Stimulated activated CD4-positive, alpha-beta T cell treated with anti-CD3 and anti-CD28 coated beads, Interleukin-12 subunit alpha, Interleukin-12 subunit beta, amount 100 ng/mL, for 48 hours (primary cell): ENCODE measurements at regions not wholly inside any gene's neighbourhood (a gene's known extent, or its start where the extent isn't known, plus 50 kb on each side); places are given as distances from the start of the nearest gene placed in this dataset.

ENCODE experiments used
- DNase-seq, 3 donors: peaks; one replicate each; pipeline ENCODE4 v3.0.0-alpha.2; 2020; ENCODE audit warnings: low read depth in 2 of 3, low spot score in 1 of 3

DNA sequence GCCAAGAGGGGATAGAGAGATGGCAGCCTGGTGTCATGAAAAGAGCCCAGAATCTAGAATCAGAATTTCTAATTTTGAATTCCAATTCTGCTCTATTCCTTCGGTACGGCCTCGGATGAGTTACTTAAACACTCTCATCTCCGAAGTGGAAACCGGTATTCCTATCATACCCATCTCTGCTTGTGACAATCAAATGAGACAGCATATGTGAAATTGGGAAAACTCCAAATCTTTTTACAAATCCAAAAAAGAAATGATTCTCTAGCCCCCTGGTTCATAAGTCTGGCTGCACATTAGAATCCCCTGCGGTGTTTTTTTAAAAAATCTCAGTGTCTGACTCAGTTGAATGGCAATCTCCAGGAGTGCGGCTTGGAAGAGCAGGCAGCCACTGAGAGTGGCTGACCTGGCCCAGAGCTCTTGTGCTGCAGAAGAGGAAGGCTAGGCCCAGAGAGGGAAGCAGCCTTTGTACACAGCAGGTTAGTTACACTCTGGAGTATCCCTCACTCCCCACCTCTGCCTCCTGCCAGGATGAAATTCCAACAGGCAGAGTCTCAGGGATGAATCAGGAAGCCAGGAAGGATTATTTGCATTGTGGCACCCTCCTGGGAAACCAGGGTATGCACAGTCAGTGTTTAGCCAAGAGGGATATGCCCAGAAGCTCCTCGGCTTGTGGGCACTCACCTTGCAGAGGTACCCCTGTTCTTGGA is 93.6 kb upstream of the ISX start:
- no peak for DNase-seq

DNA sequence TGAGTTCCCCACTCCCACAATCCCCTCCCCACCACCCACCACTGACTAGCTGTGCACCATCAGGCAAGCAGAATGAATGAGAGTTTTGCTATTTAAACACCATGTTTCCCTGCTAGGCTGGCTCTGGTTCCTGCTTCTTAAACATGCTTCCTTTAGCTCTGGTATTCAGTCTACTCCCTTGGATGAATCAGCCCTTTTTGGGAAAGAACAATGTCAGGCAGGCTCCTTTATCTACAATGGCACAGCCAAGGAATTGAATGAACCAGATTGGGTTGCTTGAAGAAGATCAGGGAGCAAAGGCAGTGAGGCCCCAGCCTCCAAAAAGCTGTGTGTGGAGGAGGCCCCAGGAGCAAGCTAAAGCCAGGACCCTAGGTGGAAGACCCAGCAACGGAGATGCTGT is 92.9 kb upstream of the ISX start:
- DNase-seq, result no peak

DNA sequence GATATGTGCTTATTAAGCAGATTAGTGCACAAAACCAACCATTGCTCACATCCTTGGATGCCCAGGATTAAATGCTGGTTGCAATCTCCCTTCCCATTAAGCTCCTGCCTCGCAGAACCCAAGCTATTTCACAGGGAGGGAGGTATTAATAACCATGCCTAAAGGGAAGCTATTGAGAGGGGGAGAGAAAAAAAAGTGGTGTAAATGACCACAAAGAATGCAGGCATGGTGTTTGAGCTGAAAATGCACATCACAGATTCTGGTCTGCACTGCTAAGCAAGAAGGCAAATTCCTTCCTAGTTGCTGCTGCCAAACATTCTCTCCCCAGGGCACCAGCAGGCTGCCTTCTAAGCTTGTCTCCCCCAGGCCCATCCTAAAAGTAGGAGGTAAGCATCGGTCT is 92.0 kb upstream of the ISX start:
- no peak for DNase-seq

DNA sequence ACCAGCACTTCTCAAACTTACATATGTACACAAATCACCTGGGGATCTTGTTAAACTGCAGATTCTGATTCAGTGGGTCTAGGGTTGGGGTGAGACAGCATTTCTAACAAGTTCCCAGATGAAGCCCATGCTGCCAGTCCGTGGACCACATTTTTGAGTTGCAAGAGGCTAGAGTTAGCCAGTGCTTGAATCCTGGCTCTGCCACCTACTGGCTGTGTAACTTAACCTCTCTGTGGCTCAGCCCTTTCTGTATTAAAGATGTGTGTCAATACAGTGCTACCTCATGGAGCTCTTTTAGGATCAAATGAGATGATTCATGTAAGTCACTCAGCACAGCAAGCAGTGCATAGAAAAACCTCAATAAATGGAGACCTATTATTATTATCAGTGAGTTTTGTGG is 90.2 kb upstream of the ISX start:
- DNase-seq, result no peak

DNA sequence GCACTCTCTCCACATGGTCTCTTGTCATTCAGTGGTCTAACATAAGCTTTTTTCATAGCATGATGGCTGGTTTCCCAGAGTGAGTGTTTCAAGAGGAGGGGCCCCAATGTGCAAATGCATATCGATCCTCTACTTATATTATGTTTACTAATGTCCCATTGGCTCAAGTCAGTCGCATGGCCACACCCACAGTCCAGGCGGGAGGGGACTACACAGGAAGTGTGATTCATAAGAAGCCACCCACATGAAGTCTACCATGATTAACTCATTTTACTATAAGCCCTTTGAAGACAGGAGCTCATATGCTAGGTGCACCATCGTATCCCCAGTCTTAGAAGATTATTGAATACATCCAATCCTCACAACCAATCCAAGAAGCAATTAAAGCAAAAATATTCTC is 89.5 kb upstream of the ISX start:
- DNase-seq, result no peak

DNA sequence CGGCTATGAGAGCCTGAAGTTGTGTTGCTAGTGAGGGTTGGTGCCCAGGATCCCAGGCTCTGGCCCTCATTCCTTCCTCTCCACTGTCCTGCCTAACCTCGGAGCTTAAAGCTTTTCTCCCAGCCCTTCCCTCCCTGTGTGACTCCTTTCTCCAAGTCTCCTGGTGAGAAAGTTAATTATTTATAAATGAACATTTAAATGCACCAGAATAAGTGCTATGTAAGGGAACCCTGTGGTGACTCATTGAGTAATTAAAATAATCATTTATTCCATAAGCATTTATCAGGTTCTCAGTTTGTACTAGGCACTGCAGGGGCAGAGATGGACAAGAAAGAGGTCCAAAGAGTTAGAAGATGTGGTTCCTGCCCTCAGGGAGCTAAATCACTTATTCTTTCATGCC is 89.1 kb upstream of the ISX start:
- DNase-seq, result no peak

DNA sequence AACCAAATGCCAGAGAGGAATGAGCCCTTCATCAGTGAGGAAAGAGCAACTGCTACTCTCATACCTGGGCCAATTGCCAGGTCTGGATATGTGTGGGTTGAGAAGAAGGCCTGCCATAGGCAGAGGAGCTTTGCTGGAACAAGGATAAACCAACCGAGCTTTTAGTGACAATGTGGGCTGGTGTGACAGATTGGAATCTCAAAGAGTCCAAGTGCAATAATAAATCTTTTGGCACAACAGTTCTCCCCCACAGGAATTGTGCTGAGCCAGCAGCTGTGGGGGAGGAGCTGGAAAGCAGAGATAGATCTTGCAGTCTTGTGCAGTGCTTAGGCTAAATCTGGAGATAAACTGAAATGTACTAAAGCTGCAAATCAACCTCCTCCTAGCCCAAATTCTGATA is 79.4 kb upstream of the ISX start:
- DNase-seq, result no peak

DNA sequence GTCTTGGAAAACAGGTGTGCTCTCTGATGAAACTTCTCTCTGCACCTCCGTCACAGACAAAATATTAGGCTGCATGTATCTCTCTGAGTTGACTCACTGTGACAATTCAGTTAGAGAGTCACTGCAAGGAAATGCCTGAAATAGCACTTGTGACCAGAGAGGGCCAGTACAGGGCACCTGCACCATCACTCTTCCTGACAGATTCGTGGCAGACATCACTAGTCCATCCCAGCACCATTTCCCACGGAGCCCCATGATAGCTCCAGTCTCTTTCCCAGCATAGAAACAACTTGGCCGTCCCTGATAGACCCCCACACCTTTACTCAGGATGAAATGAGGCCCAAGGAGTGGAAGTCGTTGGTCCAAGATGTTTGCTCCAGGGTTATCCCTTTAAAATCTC is 73.3 kb upstream of the ISX start:
- no peak for DNase-seq

DNA sequence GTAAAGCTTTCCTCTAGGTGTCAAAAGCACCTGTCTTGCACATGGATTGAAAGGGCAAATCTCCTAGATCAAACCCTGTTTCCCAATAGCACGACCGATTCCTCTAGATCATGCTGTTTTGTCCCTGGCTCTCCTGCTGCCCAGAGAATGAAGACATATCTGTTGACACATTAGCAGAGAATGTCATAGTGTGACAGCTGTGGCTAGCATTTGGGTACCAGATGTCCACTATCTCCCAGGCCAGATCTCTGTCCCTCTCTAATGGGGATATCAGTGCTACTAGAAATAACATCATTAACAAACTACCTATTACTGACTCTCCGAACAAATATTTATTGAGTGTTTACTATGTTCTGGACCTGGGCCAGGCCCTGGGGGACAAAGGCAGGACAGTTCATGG is 72.4 kb upstream of the ISX start:
- DNase-seq, result no peak

DNA sequence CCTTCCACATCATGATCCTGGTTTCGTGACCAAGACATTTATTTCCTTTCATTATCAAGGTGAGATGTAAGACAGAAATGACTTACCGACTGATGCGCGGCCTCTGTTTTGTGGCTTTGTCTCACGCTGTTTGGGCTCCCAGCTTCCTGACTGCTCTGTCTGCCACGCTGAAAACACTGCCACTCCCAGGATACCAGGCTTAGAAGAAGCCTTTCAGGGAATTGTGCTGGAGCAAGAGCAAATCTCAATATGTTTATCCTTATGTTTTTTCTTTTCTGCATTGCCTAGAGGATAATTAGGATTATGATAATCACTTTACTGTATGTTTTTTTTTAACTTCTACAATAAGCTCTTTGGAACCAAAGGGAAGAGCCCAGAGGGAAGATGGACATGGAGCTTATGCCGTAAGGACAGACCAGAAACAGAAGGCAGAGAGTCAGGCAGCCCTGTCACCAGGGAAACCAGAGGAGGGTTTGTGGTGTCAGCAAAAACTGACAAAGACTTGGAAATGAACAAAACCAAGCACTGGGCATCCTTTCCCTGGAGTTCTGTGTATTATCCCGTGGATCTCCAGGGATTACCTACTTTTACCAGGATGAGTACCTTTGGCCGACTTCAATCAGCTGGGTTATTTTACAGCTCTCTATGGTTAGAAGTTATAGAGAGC is 68.2 kb upstream of the ISX start:
- DNase-seq, result no peak

DNA sequence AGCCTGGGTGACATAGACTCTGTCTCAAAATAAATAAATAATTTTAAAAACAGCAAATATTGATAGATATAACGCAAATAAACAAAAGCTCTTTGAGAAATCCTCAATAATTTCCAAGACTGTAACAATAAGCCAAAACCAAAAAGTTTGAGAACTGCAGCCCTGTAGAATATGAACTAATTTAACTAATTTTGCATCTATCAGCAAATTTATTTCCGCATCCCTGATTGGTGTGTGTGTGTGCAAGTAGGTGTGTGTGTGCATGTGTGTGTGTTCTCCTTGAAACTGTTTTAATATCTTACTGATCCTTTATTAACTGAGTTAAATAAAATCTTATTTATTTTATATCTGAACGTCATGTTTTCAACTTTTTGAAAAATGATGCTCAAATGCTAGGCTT is 67.0 kb upstream of the ISX start:
- no peak for DNase-seq

DNA sequence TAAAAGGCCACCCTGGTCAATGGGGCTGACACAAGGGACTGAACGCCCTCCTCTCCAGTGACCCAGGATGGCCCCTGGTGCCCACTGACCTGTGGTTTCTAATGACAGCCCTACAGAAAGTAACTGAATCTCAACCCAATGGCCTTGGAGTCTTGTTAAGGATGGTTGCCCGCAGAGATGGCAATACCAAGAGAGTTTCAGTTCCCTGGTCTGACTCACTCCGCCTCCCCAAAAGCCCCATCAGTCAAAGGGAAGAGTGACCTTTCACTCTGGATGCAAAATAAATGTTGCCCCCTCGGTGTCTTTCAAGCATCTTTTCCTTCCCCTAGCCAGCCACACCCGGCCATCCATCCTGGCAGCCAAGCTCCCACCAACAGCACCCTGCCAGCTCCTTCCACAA is 57.7 kb upstream of the ISX start:
- no peak for DNase-seq

DNA sequence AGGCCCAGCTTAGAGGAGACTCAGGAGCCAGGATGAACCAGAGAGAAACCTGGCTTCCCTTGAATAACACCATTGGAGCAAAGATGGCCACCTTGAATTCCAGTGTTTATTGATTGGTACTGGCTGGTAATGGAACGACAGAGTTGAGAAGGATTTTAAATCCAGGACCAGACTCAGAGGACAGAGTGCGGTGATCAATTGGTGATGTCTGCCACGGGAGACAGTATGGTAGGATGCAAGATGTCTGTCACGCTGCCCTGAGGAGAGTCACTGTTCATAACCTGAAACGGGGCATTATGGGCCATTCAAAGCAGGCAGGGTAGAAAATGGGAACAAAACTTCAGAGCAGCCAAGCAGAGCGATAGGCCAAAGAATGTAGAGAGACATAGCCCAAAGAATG is 55.4 kb upstream of the ISX start:
- DNase-seq, result no peak

DNA sequence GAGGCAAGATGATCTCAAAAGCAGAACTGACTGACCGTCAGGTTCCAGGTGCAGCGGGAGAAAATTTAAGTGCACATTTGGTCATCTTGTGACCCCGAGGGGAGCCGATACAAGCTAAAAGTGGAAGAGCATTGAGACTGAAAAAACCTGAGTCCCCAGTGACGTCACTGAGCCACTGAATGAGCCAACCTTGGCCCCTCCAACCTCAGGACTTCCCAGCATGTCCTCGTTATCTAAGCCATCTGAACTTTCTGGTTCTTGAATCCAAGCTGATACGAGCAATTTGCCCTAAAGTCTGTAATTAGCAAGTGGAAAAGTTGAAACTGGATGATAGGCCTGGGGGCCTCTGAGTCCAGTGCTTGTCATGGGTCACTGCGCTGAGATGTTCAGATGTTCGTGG is 51.1 kb upstream of the ISX start:
- DNase-seq, result no peak
